Cerebellar cortex (tissue), 1 donor: ENCODE measurements at regions not wholly inside any gene's neighbourhood (a gene's known extent, or its start where the extent isn't known, plus 50 kb on each side); places are given as distances from the start of the nearest gene placed in this dataset.
"Not testable (repeated sequence)": the region's sequence is repeated elsewhere in the genome, so short reads cannot be mapped to it uniquely, and the experiment has no call there.

ENCODE experiments used
- DNase-seq: peaks from one replicate; pipeline ENCODE4 v3.0.0-alpha.2; 2015; ENCODE audit warnings: low spot score

DNA sequence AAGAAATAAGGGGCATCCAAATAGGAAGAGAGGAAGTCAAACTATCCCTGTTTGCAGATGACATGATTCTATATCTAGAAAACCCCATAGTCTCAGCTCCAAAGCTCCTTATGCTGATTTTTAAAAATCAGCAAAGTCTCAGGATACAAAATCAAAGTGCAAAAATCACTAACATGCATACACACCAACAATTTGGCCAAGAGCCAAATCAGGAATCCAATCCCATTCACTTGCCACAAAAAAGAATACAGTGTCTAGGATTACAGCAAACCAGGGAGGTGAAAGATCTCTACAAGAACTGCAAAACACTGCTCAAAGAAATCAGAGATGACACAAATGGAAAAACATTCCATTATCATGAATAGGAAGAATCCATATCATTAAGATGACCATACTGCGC, 155.8 kb upstream of the ARHGAP42 start:
- not testable (repeated sequence) for DNase-seq

DNA sequence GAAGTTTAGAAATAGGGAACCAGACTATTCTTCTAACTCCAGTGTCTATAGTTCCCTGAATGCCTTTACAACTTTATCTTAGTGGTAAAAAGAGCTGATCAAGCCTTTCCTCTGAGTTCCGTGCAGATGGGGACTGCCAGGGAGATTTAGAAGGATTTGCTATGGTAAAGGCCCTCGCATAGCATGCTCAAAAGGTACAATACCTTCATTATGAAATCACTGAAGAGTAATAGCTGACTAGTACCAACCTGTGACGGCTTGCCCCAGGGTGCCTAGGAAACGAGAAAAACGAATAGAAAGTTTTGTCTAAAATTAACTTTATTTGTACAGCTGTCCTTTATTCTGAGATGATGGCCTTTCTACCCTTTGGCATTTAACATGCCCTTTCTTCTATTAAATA, 150.1 kb upstream of the ARHGAP42 start:
- DNase-seq: no peak

DNA sequence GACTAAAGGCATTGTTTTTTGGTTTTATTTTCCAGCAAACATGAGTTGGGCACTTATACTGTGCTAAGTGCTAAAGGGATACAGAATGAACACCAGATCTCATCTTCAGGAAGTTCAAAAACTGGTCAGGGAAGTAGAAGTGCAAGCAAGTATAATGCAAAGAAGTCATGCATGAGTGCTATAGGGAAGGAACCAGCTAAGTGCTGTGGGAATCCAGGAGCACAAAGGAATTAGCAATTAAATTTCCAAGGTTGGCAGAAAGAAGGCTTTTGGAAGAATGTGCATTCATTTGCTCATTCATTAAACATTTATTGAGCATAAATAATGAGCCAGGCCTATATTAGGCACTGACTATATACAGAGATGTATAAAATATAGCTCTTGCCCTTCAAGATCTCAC, 143.7 kb upstream of the ARHGAP42 start:
- no peak for DNase-seq

DNA sequence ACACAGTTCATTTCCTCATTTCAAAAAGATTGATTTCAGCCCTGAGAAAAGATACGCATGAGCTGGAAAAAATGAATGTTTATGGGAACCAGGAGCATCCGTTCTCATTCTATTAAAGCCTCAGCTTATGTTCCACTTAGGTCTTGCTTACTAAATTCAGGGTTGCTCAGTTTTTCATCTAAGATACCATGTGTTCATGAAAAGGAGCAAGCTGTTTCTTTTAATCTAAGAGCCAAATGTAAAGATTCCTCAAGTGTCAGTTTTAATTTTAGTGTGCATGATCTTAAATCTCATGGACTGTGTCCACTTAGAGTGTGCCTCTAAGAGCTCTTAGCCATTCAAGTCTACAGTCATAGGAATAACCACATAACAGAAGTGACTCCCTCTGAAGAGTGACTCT, 141.5 kb upstream of the ARHGAP42 start:
- no peak for DNase-seq

DNA sequence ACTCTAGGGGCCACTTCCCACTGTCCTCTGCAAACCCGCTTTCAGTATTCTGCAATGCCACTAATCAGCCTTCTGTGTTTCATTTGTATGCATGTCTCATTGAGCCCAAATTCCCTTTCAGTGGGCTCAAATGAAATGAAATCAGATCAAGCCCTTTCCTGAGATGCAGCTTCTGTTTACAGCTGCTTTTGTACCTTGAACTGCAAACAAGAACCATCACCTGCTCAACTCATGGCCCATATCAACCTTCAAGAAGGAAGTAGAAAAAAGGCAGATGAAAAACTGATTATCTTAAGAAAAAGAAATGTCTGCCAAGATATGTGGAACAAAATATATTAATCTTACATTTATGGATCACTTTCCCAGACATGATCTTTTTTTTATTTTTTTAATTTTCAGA, 141.1 kb upstream of the ARHGAP42 start:
- no peak for DNase-seq

DNA sequence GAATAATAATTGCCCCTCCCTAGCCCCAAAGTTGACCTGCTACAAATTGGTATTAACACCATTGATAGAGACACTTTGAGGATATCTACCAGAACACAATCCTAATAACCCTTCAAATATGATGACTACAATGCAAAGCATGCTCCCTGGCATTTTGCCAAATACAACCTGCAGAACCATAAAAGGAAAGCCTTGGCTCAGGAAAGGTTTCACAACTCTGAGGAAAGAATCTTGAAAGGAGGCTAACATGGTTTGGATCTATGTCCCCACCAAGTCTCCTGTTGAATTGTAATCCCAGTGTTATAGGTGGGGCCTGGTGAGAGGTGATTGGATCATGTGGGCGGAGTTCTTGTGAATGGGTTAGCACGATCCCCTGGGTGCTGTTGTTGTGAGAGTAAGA, 140.4 kb upstream of the ARHGAP42 start:
- no peak for DNase-seq

DNA sequence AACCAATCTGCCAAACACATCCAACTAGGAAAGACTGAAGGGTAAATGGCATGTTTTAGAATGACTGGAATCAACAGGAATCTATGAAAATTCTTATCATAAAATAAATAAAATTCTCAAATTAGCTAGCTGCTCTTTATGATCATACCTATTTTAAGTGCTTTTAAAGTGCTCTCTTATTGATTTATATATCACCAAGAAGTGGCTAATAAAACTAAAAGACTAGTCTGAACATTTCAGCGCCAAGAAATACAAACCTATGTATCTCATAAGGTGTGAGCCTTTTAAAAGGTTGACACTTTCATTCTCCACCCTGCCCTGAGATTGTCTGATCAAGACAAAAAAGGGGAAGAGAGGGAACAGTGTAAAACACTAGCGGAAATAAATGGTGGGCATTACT, 136.8 kb upstream of the ARHGAP42 start:
- no peak for DNase-seq

DNA sequence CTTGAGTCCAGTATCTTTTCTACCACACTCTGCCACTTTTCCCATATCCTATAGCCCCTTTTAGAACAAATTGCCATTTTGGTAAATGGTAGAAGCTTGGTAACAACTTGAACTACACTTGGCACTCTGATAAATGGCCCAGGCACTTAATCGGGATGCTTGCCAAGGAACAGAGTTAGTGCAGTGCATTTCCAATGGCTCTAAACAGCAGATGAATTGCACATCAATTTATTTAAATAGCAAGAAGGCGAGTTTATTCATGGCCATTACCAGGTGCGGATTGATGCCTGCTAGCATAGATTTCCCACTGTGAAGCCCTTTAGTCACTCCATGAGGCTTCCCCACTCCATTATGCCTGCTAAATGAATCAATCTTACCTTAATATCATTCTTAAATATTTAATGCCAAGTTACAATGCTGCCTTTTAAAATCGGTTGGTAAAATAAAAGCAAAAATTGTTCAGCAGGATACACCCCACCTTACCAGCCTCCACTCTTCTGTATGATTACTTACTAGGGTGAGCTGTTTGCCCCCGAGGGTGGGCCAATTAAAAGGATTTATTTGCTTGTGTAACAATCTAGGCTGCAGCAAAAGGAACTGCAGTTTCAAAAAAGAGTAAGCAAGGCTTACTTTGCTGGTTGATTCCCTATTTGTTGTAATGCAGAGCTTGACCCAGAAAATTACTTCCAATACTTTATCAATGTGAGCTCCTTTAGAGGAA, 136.0 kb upstream of the ARHGAP42 start:
- no peak for DNase-seq

DNA sequence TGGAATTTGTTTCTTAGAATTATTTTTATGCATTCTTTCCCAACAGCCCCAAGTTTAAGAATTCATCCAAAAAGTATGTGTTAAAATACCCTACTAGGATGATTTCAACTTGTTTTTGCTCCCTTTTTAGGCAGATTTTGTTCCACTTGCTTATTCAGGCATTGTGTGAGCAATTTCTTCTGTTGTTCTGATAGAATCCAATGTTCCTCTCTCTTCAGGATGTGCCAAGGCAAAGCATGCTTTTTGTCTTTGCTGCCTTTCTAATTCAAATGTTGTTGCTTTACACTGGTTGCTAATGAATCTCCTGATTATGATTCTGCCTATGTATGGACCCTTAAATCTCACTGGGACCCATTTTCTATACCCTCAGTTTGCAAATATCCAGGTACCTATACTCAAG, 131.2 kb upstream of the ARHGAP42 start:
- DNase-seq: peak; percentile 10

DNA sequence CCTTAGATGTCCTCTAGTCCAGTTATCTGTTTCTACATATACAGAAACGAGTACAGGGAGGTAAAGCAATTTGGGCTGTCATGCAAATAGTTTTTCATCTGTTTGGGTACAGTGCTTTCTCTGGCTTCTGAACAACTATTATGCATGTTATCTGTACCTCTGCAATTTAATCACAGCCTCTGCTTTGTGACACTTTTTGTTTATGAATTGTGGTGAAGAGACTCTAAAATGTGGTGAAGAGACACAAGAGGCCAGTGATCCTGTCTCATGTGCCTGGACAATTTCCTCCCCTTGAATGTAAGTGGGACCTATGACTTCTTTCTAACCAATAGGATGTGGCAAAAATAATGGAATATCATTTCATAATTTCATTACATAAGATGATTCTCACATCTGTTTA, 130.3 kb upstream of the ARHGAP42 start:
- no peak for DNase-seq

DNA sequence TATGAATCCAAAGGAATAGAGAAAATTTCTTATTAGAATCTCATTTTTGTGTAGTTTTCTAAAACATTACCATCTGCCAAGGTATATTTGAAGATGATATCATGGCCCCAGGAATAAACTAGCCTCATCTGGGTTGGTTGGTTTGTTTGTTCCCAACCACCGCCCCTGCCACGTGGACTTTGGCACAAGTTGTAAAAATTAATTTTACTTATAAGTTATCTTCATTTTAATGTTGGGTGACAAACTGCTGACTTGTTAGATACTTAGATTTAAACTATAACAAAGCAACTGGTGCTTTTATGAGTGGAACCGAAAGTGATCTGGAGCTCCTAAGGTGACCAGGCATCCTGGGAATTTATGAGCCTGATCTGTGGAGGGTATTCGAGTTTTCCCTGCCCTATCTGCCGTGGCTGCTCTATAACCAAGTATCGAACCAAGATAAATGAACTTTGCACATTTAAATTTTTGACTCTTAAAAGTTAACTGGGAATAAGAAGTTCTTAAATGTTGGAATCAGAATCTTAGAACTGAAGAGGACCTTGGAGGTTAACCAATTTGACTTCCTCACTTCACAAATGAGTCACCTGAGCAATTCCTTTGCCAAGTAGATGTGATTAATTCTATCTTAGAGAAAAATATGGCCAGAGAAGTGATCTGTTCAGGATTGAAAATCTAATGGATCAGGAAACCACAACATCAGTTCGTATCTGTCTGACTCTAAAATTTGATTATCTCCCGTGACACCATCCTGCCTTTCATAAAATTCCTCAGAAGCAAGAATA, 129.1 kb upstream of the ARHGAP42 start:
- no peak for DNase-seq

DNA sequence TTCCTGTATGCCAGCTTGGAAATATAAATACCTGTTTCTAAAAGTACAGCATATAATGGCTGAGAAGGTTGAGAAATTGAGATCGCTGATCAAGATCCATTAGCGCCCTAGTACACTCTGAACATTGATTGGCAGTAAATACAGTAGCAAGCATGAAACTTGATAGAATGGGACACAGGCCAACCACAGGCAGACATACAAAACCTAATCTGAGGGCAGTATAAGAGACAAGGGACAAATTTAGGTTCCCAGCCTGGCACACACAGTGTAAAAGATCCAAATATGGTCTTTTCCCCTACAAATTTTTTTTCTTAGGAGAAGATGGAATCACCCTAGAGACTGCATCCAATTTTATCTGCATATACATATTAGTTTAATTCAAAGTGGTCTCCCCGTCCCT, 126.5 kb upstream of the ARHGAP42 start:
- no peak for DNase-seq

DNA sequence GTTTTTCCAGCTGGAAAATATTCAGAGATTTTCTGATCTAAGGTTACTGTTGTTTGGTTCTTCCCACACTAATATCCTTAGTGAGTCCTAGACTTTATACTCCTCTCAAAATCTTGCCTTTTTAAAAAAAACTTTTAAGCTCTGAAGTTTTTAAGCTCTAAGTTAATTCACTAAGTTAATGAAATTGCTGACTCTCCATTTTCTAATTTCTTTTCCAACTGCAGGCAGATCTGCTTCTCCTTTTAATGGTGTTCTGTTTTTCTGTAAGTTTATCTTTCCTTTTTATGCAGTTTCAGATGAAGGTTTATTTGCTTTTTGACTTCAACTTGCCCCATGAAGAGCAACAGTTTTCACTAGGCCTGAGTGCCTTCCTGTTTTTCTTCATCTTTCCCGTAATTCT, 125.8 kb upstream of the ARHGAP42 start:
- no peak for DNase-seq

DNA sequence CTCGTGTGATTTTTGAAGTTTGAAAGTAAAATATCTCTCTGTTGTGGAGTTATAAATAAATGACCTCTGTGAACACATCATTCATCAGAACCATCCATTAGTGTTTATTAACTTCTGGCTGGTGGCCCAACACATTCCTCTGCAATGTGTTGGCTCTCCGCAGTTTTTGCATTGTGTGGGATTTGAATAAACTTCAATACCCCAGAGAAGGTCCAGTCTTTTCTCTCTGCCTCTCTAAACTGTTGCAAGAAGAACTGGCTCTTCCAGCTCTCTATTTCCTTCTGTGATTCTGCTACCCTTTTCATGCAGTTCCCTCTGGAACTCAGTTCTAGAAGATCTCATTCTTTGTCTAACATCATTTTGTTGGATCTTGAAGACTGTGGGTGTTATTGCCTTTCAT, 125.0 kb upstream of the ARHGAP42 start:
- no peak for DNase-seq

DNA sequence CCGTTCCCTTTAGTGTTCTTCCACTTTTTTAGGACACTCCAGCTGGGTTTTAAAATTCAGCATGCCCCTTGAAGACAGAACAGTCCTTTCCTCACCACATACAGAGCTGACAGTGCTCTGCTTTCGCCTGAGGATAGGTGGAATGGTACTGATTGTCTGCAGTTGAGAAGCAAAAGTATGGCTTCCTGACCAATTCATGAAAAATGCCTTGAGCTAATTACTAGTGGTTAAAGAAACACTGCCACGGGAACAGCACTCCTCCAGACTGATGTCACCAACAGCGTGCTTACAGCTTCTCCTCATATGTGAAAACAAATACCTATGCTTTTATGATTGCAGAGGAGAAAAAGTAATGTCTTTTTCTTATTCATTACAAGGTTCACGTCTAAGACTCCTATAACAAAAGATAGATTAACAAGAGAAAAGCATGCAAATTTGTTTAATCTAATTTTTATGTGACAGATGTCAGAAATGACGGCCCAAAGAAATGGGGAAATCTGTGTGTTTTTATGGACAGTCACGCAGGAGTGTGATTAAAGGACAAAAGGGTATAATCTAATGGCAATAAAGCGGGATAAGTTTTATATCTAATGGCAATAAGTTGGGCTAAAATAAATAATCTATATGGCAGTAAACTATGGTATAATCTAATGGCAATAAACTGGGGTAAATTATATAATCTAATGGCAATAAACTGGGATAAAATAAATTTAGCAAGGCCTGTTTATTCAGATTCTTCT, 123.4 kb upstream of the ARHGAP42 start:
- no peak for DNase-seq

DNA sequence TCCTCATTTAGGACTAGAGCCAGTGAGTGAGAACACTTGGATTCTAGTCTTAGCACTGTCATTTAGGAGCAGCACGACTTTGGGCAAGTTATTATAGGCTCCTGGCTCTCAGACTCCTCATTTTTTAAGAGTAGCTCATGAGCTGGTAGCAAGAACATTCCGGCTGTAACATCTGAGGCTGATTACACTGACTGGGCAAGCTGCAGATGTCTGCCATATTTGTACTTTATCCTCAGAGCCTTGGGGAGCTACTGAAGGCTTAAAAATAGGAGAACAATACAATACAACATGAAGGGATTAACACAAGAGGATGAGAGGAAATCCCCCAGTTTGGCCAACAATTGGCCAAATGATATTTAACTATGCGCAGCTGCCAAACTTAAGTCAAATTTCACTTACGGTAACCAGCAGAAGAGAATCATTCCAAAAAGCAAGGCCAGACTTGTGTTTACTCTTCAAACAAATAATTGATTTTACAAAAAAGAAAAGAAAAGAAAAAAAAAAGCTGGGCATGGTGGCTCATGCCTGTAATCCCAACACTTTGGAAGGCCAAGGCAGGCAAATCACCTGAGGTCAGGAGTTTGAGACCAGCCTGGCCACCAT, 113.1 kb upstream of the ARHGAP42 start:
- DNase-seq: no peak

DNA sequence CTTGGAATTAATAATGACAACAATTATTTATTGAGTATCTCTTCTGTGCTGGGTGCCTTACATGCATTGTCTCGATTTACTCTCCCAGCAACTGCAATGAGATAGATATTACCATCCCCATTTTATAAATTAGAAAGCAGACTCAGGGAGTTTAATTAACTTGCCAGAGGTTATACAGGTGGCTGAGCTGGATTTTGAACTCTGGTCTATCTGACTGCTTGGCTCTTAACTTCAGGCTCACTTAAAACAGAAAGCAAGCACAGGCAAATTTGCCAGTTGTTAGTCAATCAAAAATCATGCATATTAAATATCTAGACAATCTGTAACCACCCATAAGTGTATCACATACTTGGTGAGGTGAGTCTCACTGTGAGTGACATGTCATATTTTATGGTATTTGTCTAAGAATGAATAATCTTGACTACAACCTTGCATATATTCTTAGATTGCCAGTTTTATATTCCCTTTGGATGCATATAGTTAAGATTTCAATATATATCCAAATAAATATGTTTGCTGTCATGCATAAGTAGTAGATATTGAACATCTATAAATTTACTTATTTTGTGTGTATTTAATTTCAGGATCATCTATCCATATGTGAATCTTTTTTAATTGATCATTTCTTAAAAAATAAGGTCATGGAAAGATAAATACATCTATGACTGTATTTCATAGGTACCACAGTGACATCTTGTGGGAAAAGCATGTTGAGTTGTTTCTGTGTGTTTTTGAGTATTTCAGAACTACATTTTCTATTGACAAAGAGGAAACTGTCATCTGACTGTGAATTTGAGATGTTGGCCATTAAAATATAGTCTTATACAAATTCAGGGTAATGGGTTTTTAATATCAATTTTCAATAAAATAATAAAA, 112.0 kb upstream of the ARHGAP42 start:
- peak; percentile 22 for DNase-seq

DNA sequence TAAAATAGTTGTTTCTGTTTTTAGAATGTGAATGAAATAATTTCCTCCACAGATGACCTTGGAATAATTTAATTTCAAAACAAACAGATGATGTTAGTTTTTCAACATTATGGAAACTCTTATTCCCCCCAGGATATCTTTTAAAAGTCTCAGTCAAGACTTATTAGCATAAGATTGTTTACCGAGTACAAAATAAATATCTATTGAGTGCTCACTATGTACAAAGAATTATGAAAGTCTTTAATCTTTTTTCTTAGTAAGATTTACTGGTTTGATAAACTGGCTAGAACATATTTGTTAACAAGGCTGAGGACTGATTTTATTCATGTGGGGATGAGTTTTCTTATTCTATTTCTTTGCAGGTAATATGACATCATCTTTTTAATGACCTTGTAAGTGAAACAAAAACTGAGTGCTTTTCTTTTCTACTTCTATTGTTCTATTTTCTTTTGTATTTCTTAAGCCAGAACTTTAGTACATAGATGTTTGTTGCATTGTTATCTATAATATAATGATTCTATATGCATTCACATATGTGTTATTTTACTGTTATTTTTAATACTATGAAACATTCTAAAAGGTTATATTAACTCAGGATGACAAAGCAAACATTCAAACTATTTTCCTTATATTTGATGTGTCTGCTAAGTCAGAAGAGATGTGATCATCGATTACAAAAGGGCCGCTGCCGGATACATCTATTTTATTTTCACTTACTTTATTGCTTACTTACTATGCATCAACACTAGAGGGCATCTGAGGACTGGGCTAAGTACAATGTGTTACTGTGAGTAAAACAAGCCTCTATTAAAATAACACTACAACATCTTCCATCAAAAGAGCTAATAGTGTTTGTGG, 111.0 kb upstream of the ARHGAP42 start:
- DNase-seq: peak; percentile 71

DNA sequence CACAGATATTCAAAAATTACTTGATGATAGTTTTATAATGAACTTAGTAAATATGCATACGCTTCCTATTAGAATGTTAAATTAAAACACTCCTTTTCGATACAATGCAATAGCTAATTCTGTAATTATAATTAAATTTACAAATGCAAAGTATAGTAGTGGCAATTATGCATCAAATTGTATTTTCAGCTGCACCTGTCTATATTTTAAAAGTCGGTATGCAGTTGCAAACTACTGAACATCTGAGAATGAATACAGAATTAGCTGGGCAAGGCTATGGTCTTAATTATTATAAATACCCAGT, 110.4 kb upstream of the ARHGAP42 start:
- DNase-seq: no peak

DNA sequence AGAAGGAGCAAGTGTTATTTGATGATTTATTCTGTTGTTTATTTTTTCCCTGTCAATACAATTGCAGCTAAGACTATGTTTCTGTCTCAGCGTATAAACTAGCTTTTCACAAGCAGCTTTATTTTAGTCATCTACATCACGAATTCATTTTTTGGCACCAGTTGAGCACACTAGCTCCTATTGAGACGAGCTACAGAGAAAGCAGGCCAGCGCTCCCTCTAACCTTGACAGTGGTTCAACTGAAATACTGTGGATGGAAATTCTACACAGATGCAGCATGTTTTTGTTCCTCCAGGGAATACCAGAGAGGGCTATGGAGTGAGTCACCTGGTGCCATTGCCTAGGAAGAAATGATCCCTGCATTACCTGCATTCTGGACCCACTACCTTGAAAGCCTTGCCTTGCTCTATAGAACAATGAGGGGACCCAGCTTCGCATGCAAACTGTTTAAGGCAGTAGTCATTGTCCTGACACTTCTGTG, 108.2 kb upstream of the ARHGAP42 start:
- peak; percentile 28 for DNase-seq

DNA sequence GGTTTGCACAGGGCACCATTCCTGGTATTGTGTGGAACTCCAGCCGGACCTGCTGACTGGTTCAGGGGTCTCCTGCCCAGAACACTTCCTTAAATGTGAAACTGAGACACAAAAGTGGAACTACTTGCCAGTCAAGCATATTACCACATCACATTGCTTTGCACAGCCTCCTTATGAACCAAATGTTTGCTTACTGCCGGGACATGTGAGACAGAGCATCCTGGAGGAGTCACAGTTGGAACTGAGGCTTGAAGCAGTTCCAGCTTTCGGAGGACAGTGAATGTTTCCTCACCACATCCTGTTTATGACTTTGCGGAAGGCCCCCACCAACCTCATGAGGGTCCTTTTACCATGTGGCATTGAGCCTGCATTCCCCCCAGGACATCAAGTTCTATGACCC, 105.8 kb upstream of the ARHGAP42 start:
- DNase-seq: no peak
